ENCODE measurements at regions not wholly inside any gene's neighbourhood (a gene's known extent, or its start where the extent isn't known, plus 50 kb on each side); places are given as distances from the start of the nearest gene placed in this dataset.
A peak's percentile ranks its signal among the peaks of the same experiment; 100 is the strongest.

- no peak for DNase-seq (ENCODE audit: low read depth)
Observed at GRCh38 chr2:136468799-136469369, 296.5 kb upstream of the THSD7B start.

- no peak for DNase-seq (ENCODE audit: low read depth)
Observed at GRCh38 chr2:136452528-136452927, 312.8 kb upstream of the THSD7B start.

GRCh38 chr2:136448986-136449780, 316.2 kb upstream of the THSD7B start:
- DNase-seq (ENCODE audit: low read depth): no peak

GRCh38 chr2:136448432-136448831, 316.9 kb upstream of the THSD7B start:
- no peak for DNase-seq (ENCODE audit: low read depth)

GRCh38 chr2:136444323-136444722, 321.0 kb upstream of the THSD7B start:
- DNase-seq (ENCODE audit: low read depth): no peak

- DNase-seq (ENCODE audit: low read depth): no peak
Observed at GRCh38 chr2:136443661-136444060, 321.7 kb upstream of the THSD7B start.

- no peak for DNase-seq (ENCODE audit: low read depth)
Observed at GRCh38 chr2:136441979-136442714, 323.2 kb upstream of the THSD7B start.

GRCh38 chr2:136439064-136439676, 321.2 kb upstream of the CXCR4 start:
- DNase-seq (ENCODE audit: low read depth): no peak

GRCh38 chr2:136437461-136437860, 319.5 kb upstream of the CXCR4 start:
- no peak for DNase-seq (ENCODE audit: low read depth)

GRCh38 chr2:136436936-136437335, 319.0 kb upstream of the CXCR4 start:
- DNase-seq (ENCODE audit: low read depth): no peak

- no peak for DNase-seq (ENCODE audit: low read depth)
Observed at GRCh38 chr2:136434251-136434715, 316.3 kb upstream of the CXCR4 start.

GRCh38 chr2:136433261-136433660, 315.3 kb upstream of the CXCR4 start:
- no peak for DNase-seq (ENCODE audit: low read depth)

- DNase-seq (ENCODE audit: low read depth): no peak
Observed at GRCh38 chr2:136424112-136424511, 306.2 kb upstream of the CXCR4 start.

GRCh38 chr2:136423516-136423996, 305.6 kb upstream of the CXCR4 start:
- peak; percentile 16 for DNase-seq (ENCODE audit: low read depth)

GRCh38 chr2:136422512-136422911, 304.6 kb upstream of the CXCR4 start:
- no peak for DNase-seq (ENCODE audit: low read depth)

- no peak for DNase-seq (ENCODE audit: low read depth)
Observed at GRCh38 chr2:136420346-136420745, 302.4 kb upstream of the CXCR4 start.

- no peak for DNase-seq (ENCODE audit: low read depth)
Observed at GRCh38 chr2:136411946-136412345, 294.0 kb upstream of the CXCR4 start.

- DNase-seq (ENCODE audit: low read depth): no peak
Observed at GRCh38 chr2:136410673-136411072, 292.7 kb upstream of the CXCR4 start.

- DNase-seq (ENCODE audit: low read depth): no peak
Observed at GRCh38 chr2:136408795-136409194, 290.8 kb upstream of the CXCR4 start.

GRCh38 chr2:136407952-136408318, 290.0 kb upstream of the CXCR4 start:
- DNase-seq (ENCODE audit: low read depth): no peak

- DNase-seq (ENCODE audit: low read depth): no peak
Observed at GRCh38 chr2:136407117-136407951, 289.4 kb upstream of the CXCR4 start.

- no peak for DNase-seq (ENCODE audit: low read depth)
Observed at GRCh38 chr2:136404925-136405324, 287.0 kb upstream of the CXCR4 start.

Measured in stromal cell of bone marrow (primary cell).